ENCODE measurements at regions not wholly inside any gene's neighbourhood (a gene's known extent, or its start where the extent isn't known, plus 50 kb on each side); places are given as distances from the start of the nearest gene placed in this dataset.
"Not testable (repeated sequence)": the region's sequence is repeated elsewhere in the genome, so short reads cannot be mapped to it uniquely, and the experiment has no call there.

DNA sequence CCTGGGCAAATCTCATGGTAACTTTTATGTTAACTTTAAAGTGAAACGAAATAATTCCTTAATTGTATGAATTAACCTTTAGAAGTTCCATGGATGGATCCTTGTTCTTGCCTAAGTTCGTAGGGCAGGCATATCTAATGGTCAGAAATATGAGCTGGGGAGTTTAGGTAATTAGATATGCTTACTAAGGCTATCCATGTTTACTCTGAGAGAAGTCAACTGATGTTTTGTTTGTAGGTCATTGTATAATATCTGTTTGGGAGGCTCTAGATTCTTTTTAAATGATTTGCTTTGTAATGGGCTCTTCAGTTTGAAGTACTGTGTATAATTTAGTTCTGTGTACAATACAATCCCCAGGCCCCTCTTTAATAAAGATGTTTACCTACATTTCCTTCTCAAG is 117.0 kb downstream of the DCK start:
- no peak for TF ChIP-seq CTCF (conservative IDR thresholded peaks at IDR 0.05; ENCODE audit: low read length)
- no peak for TF ChIP-seq EZH2phosphoT487 (IDR thresholded peaks at IDR 0.05; ENCODE audit: borderline replicate concordance, low read depth, low read length)
- Histone ChIP-seq H3K9me2 (ENCODE audit: insufficient read depth, low read length) (no peaks in the 10 kb centered on the region), H3K79me2 (ENCODE audit: insufficient read depth, low read depth, low read length) (no peaks in the 10 kb centered on the region), H3K27ac (ENCODE audit: low read depth, low read length, poor library complexity, severe bottlenecking) (no peak overlapping the region), H2AFZ (ENCODE audit: low read length) (no peak overlapping the region), H3K4me3 (ENCODE audit: low read depth, low read length, poor library complexity, severe bottlenecking) (no peak overlapping the region), H4K20me1 (ENCODE audit: insufficient read depth, low read length) (no peaks in the 10 kb centered on the region), H3K9me3 (ENCODE audit: low read length) (no peaks in the 10 kb centered on the region), H3K4me1 (ENCODE audit: insufficient read depth, low read length, poor library complexity, severe bottlenecking) (peaks cover 6% of the 10 kb centered on the region), H3K4me2 (ENCODE audit: low read length) (no peak overlapping the region), H3K36me3 (ENCODE audit: insufficient read depth, low read length) (no peaks in the 10 kb centered on the region)
- ChIA-PET POLR2A (interaction anchor here (0.6 to 0.8 kb wide), 2 partner anchors 30 to 371 kb away, joined by 4 read pairs; no protein-coding TSS in a partner anchor), CTCF (ENCODE audit: unreplicated experiment) (no interaction called here)
- intact Hi-C loops (cut with micrococcal nuclease; ENCODE audit: unreplicated experiment) = no loop called here
- DNase-seq (ENCODE audit: low spot score) = no peak
- BruUV-seq (replicated peaks) = no TSS peak

GRCh38 chr4:71111133-71111532 is 117.7 kb downstream of the DCK start:
- POLR2A ChIA-PET = interaction anchor here (0.6 to 0.8 kb wide), 2 partner anchors 30 to 372 kb away, joined by 4 read pairs; no protein-coding TSS in a partner anchor
- H3K79me2 ChIP-seq (ENCODE audit: insufficient read depth, low read depth, low read length); H3K9me3 ChIP-seq (ENCODE audit: low read length); H3K36me3 ChIP-seq (ENCODE audit: insufficient read depth, low read length); H3K4me3 ChIP-seq (ENCODE audit: low read depth, low read length, poor library complexity, severe bottlenecking); H2AFZ ChIP-seq (ENCODE audit: low read length); CTCF ChIA-PET (ENCODE audit: unreplicated experiment); H3K27ac ChIP-seq (ENCODE audit: low read depth, low read length, poor library complexity, severe bottlenecking); H3K9me2 ChIP-seq (ENCODE audit: insufficient read depth, low read length); intact Hi-C loops (cut with micrococcal nuclease; ENCODE audit: unreplicated experiment); H4K20me1 ChIP-seq (ENCODE audit: insufficient read depth, low read length); H3K4me2 ChIP-seq (ENCODE audit: low read length); DNase-seq (ENCODE audit: low spot score); BruUV-seq (replicated peaks); H3K4me1 ChIP-seq (ENCODE audit: insufficient read depth, low read length, poor library complexity, severe bottlenecking): not testable (repeated sequence)

- intact Hi-C loops (cut with micrococcal nuclease; ENCODE audit: unreplicated experiment) = no loop called here
- no peaks in the 10 kb centered on the region for H3K79me2 ChIP-seq (ENCODE audit: insufficient read depth, low read depth, low read length)
- no peaks in the 10 kb centered on the region for H4K20me1 ChIP-seq (ENCODE audit: insufficient read depth, low read length)
- no peaks in the 10 kb centered on the region for H3K9me3 ChIP-seq (ENCODE audit: low read length)
- no peak overlapping the region for H2AFZ ChIP-seq (ENCODE audit: low read length)
- H3K4me3 ChIP-seq (ENCODE audit: low read depth, low read length, poor library complexity, severe bottlenecking) = no peak overlapping the region
- peak; percentile 8 for DNase-seq (ENCODE audit: low spot score)
- POLR2A ChIA-PET = no interaction called here
- H3K9me2 ChIP-seq (ENCODE audit: insufficient read depth, low read length) = no peaks in the 10 kb centered on the region
- CTCF ChIA-PET (ENCODE audit: unreplicated experiment) = no interaction called here
- BruUV-seq (replicated peaks) = no TSS peak
- no peak overlapping the region for H3K4me2 ChIP-seq (ENCODE audit: low read length)
- H3K27ac ChIP-seq (ENCODE audit: low read depth, low read length, poor library complexity, severe bottlenecking) = no peak overlapping the region
- H3K36me3 ChIP-seq (ENCODE audit: insufficient read depth, low read length) = no peaks in the 10 kb centered on the region
- no peak for TF ChIP-seq EZH2phosphoT487 (IDR thresholded peaks at IDR 0.05; ENCODE audit: borderline replicate concordance, low read depth, low read length)
- peak; percentile 65 for TF ChIP-seq CTCF (conservative IDR thresholded peaks at IDR 0.05; ENCODE audit: low read length)
- H3K4me1 ChIP-seq (ENCODE audit: insufficient read depth, low read length, poor library complexity, severe bottlenecking) = no peaks in the 10 kb centered on the region
These were observed 119.8 kb downstream of the DCK start for GRCh38 chr4:71113294-71113693.
